Stimulated activated CD4-positive, alpha-beta T cell treated with anti-CD3 and anti-CD28 coated beads, Interleukin-12 subunit alpha, Interleukin-12 subunit beta, amount 100 ng/mL, for 4 hours (primary cell): ENCODE measurements at regions not wholly inside any gene's neighbourhood (a gene's known extent, or its start where the extent isn't known, plus 50 kb on each side); places are given as distances from the start of the nearest gene placed in this dataset.

Source experiments
- DNase-seq: peaks from one replicate; pipeline ENCODE4 v3.0.0-alpha.2; 2020

GRCh38 chr7:106480616-106481031, 180.3 kb downstream of the CCDC71L start:
- no peak for DNase-seq

GRCh38 chr7:106480161-106480579, 180.8 kb downstream of the CCDC71L start:
- no peak for DNase-seq

- DNase-seq: no peak
Measured at GRCh38 chr7:106476751-106477150, 184.2 kb downstream of the CCDC71L start.

GRCh38 chr7:106472741-106473140, 188.0 kb upstream of the NAMPT start:
- DNase-seq: no peak

- DNase-seq: no peak
Measured at GRCh38 chr7:106471686-106472440, 187.1 kb upstream of the NAMPT start.

GRCh38 chr7:106471021-106471420, 186.2 kb upstream of the NAMPT start:
- DNase-seq: no peak

GRCh38 chr7:106466867-106467266, 182.1 kb upstream of the NAMPT start:
- DNase-seq: no peak

GRCh38 chr7:106465704-106466468, 181.1 kb upstream of the NAMPT start:
- DNase-seq: no peak

- no peak for DNase-seq
Measured at GRCh38 chr7:106464651-106465050, 179.9 kb upstream of the NAMPT start.

- no peak for DNase-seq
Measured at GRCh38 chr7:106463851-106464611, 179.2 kb upstream of the NAMPT start.

GRCh38 chr7:106462914-106463482, 178.2 kb upstream of the NAMPT start:
- no peak for DNase-seq

- no peak for DNase-seq
Measured at GRCh38 chr7:106462365-106462859, 177.6 kb upstream of the NAMPT start.

- DNase-seq: no peak
Measured at GRCh38 chr7:106460792-106461254, 176.0 kb upstream of the NAMPT start.

- no peak for DNase-seq
Measured at GRCh38 chr7:106459397-106460072, 174.8 kb upstream of the NAMPT start.

- DNase-seq: no peak
Measured at GRCh38 chr7:106457678-106458077, 172.9 kb upstream of the NAMPT start.

GRCh38 chr7:106456329-106456728, 171.5 kb upstream of the NAMPT start:
- DNase-seq: no peak

- DNase-seq: no peak
Measured at GRCh38 chr7:106452031-106452851, 167.5 kb upstream of the NAMPT start.

- no peak for DNase-seq
Measured at GRCh38 chr7:106451171-106451570, 166.4 kb upstream of the NAMPT start.

- no peak for DNase-seq
Measured at GRCh38 chr7:106450716-106451115, 165.9 kb upstream of the NAMPT start.

GRCh38 chr7:106448992-106449859, 164.4 kb upstream of the NAMPT start:
- DNase-seq: no peak
